A549 (cell line): ENCODE measurements at regions not wholly inside any gene's neighbourhood (a gene's known extent, or its start where the extent isn't known, plus 50 kb on each side); places are given as distances from the start of the nearest gene placed in this dataset.
A peak's percentile ranks its signal among the peaks of the same experiment; 100 is the strongest.

Source experiments
- CTCF ChIP-seq: fragments of >200 bp; sonication (Bioruptor Twin); formaldehyde crosslinking; IDR thresholded peaks from 3 replicates; pipeline ENCODE4 v1.5.1; 2016
- EP300 ChIP-seq, 2 experiments: fragments of >200 bp; sonication (Bioruptor Twin); formaldehyde crosslinking; IDR thresholded peaks; 2 replicates in 1 of 2; 3 replicates in 1 of 2; pipeline ENCODE4 v1.6.1; 2016 to 2017

- TF ChIP-seq CTCF, result peak; percentile 24; the same call in 2 of the 3 replicates
- no peak for TF ChIP-seq EP300 (IDR thresholded peaks at IDR 0.05)
Observed at GRCh38 chr14:26730929-26731618, 133.2 kb upstream of the NOVA1 start.
